GM23338 (cell line): ENCODE measurements at regions not wholly inside any gene's neighbourhood (a gene's known extent, or its start where the extent isn't known, plus 50 kb on each side); places are given as distances from the start of the nearest gene placed in this dataset.
A peak's percentile ranks its signal among the peaks of the same experiment; 100 is the strongest.

ENCODE experiments used
- ATAC-seq: fragments of 200-7000 bp; cut with Tn5 transposase; 3 replicates; pipeline ENCODE4 v1.9.1; 2020
- DNase-seq: peaks from one replicate; pipeline ENCODE4 v3.0.0-alpha.2; 2015; ENCODE audit warnings: low spot score
- H2AFZ ChIP-seq: fragments of 200-600 bp; sonication (generic); 2 replicates; pipeline ENCODE4 v1.8.0; 2016; ENCODE audit warnings: antibody characterized with exemption, mild to moderate bottlenecking, moderate library complexity
- H3F3A ChIP-seq: fragments of 200-600 bp; sonication (generic); replicated peaks from 2 replicates; pipeline ENCODE4 v1.8.0; 2017; ENCODE audit warnings: antibody characterized with exemption, mixed run types, low read depth
- H3K27ac ChIP-seq: fragments of 200-600 bp; sonication (generic); 2 replicates; pipeline ENCODE4 v1.6.1; 2016; ENCODE audit warnings: low read depth
- H3K27me3 ChIP-seq: fragments of 200-600 bp; sonication (generic); 2 replicates; pipeline ENCODE4 v1.8.0; 2016; ENCODE audit warnings: mild to moderate bottlenecking, mixed run types, moderate library complexity; ENCODE audit not compliant: insufficient read depth
- H3K36me3 ChIP-seq: fragments of 200-600 bp; sonication (generic); 2 replicates; pipeline ENCODE4 v1.8.0; 2016; ENCODE audit warnings: mild to moderate bottlenecking; ENCODE audit not compliant: insufficient read depth
- H3K4me1 ChIP-seq: fragments of 200-600 bp; sonication (generic); 2 replicates; pipeline ENCODE4 v1.8.0; 2016; ENCODE audit warnings: mild to moderate bottlenecking, moderate library complexity; ENCODE audit not compliant: insufficient read depth
- H3K4me2 ChIP-seq: fragments of 200-600 bp; sonication (generic); 2 replicates; pipeline ENCODE4 v1.7.1; 2017; ENCODE audit warnings: mixed run types
- H3K4me3 ChIP-seq: fragments of 200-600 bp; sonication (generic); 2 replicates; pipeline ENCODE4 v1.6.1; 2016; ENCODE audit warnings: mixed run types
- H3K79me2 ChIP-seq: fragments of 200-600 bp; sonication (generic); replicated peaks from 2 replicates; pipeline ENCODE4 v1.8.0; 2017; ENCODE audit warnings: mild to moderate bottlenecking; ENCODE audit not compliant: insufficient read depth
- H3K9me2 ChIP-seq: fragments of 200-600 bp; sonication (generic); 2 replicates; pipeline ENCODE4 v1.8.0; 2017; ENCODE audit not compliant: insufficient read depth
- H4K20me1 ChIP-seq: fragments of 200-600 bp; sonication (generic); replicated peaks from 2 replicates; pipeline ENCODE4 v1.8.0; 2017; ENCODE audit warnings: mild to moderate bottlenecking; ENCODE audit not compliant: insufficient read depth
- H3K27ac Mint-ChIP-seq: 2 replicates; pipeline ENCODE4 v1.8.0; 2020; ENCODE audit warnings: inconsistent platforms, mild to moderate bottlenecking, moderate library complexity, mixed read lengths
- H3K27me3 Mint-ChIP-seq: 3 replicates; pipeline ENCODE4 v1.8.0; 2022; ENCODE audit warnings: low read depth, mild to moderate bottlenecking, moderate library complexity, mixed read lengths, inconsistent platforms; ENCODE audit not compliant: insufficient read depth, poor library complexity
- H3K36me3 Mint-ChIP-seq: 3 replicates; pipeline ENCODE4 v1.8.0; 2021; ENCODE audit warnings: low read depth, mild to moderate bottlenecking, inconsistent platforms, moderate library complexity, mixed read lengths
- H3K4me1 Mint-ChIP-seq: 3 replicates; pipeline ENCODE4 v1.8.0; 2020; ENCODE audit warnings: mild to moderate bottlenecking, inconsistent platforms, mixed read lengths
- H3K4me3 Mint-ChIP-seq: 3 replicates; pipeline ENCODE4 v1.8.0; 2021; ENCODE audit warnings: moderate library complexity, mild to moderate bottlenecking, inconsistent platforms, mixed read lengths
- H3K9me3 Mint-ChIP-seq: 3 replicates; pipeline ENCODE4 v1.8.0; 2020; ENCODE audit warnings: moderate library complexity, mild to moderate bottlenecking, inconsistent platforms, mixed read lengths
- EZH2 ChIP-seq: fragments of 200-600 bp; sonication (generic); IDR thresholded peaks from one replicate; pipeline ENCODE4 v1.8.0; 2017; ENCODE audit warnings: antibody characterized with exemption, mild to moderate bottlenecking, low read depth; ENCODE audit not compliant: unreplicated experiment
- EZH2phosphoT487 ChIP-seq: fragments of 200-600 bp; sonication (generic); IDR thresholded peaks from one replicate; pipeline ENCODE4 v1.8.1; 2018; ENCODE audit warnings: antibody characterized with exemption; ENCODE audit not compliant: unreplicated experiment
- JUNB ChIP-seq: IDR thresholded peaks from one replicate; pipeline ENCODE4 v1.6.1; 2016; ENCODE audit warnings: antibody characterized with exemption; ENCODE audit not compliant: unreplicated experiment
- NANOG ChIP-seq: IDR thresholded peaks from 2 replicates; pipeline ENCODE4 v1.6.1; 2016; ENCODE audit warnings: antibody characterized with exemption, borderline replicate concordance
- POLR2AphosphoS5 ChIP-seq: IDR thresholded peaks from 2 replicates; pipeline ENCODE4 v1.6.1; 2016; ENCODE audit warnings: antibody characterized with exemption, low read depth
- ZNF331 ChIP-seq: fragments of 250-450 bp; sonication (Bioruptor Pico); IDR thresholded peaks from 2 replicates; pipeline ENCODE4 v1.5.0; 2020; ENCODE audit warnings: low read depth, mild to moderate bottlenecking, moderate library complexity
- TF ChIP-seq, protein P1 (sequence below): fragments of 250-450 bp; sonication (Bioruptor Pico); IDR thresholded peaks from 2 replicates; pipeline ENCODE4 v1.5.0; 2020; ENCODE audit warnings: mild to moderate bottlenecking, moderate library complexity
- TF ChIP-seq, protein P2 (sequence below): IDR thresholded peaks from one replicate; pipeline ENCODE4 v1.6.1; 2018; ENCODE audit warnings: antibody characterized with exemption; ENCODE audit not compliant: unreplicated experiment
- TF ChIP-seq, protein P3 (sequence below): IDR thresholded peaks from 2 replicates; pipeline ENCODE4 v1.6.1; 2016; ENCODE audit warnings: antibody characterized with exemption

DNA sequence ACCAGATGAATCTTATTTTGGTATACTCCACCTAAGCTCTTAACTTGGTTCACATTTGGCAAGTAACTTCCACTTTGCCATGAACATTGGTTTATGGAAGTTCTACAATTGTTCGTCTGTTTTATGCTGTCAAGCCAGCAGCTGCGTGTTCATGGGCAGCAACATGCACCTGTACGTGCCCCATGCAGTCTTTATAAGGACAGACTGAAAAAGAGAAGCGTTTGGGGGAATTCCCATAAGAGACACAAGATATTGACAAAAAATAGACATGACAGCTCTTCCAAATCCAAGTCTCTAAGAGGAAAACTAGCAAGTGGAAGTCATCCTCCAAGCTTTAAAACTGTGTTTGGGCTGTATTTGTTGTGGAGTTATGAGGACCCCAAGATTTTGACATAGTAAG is 151.6 kb downstream of the SLC16A9 start (continued):
- TF ChIP-seq, protein P1, sequence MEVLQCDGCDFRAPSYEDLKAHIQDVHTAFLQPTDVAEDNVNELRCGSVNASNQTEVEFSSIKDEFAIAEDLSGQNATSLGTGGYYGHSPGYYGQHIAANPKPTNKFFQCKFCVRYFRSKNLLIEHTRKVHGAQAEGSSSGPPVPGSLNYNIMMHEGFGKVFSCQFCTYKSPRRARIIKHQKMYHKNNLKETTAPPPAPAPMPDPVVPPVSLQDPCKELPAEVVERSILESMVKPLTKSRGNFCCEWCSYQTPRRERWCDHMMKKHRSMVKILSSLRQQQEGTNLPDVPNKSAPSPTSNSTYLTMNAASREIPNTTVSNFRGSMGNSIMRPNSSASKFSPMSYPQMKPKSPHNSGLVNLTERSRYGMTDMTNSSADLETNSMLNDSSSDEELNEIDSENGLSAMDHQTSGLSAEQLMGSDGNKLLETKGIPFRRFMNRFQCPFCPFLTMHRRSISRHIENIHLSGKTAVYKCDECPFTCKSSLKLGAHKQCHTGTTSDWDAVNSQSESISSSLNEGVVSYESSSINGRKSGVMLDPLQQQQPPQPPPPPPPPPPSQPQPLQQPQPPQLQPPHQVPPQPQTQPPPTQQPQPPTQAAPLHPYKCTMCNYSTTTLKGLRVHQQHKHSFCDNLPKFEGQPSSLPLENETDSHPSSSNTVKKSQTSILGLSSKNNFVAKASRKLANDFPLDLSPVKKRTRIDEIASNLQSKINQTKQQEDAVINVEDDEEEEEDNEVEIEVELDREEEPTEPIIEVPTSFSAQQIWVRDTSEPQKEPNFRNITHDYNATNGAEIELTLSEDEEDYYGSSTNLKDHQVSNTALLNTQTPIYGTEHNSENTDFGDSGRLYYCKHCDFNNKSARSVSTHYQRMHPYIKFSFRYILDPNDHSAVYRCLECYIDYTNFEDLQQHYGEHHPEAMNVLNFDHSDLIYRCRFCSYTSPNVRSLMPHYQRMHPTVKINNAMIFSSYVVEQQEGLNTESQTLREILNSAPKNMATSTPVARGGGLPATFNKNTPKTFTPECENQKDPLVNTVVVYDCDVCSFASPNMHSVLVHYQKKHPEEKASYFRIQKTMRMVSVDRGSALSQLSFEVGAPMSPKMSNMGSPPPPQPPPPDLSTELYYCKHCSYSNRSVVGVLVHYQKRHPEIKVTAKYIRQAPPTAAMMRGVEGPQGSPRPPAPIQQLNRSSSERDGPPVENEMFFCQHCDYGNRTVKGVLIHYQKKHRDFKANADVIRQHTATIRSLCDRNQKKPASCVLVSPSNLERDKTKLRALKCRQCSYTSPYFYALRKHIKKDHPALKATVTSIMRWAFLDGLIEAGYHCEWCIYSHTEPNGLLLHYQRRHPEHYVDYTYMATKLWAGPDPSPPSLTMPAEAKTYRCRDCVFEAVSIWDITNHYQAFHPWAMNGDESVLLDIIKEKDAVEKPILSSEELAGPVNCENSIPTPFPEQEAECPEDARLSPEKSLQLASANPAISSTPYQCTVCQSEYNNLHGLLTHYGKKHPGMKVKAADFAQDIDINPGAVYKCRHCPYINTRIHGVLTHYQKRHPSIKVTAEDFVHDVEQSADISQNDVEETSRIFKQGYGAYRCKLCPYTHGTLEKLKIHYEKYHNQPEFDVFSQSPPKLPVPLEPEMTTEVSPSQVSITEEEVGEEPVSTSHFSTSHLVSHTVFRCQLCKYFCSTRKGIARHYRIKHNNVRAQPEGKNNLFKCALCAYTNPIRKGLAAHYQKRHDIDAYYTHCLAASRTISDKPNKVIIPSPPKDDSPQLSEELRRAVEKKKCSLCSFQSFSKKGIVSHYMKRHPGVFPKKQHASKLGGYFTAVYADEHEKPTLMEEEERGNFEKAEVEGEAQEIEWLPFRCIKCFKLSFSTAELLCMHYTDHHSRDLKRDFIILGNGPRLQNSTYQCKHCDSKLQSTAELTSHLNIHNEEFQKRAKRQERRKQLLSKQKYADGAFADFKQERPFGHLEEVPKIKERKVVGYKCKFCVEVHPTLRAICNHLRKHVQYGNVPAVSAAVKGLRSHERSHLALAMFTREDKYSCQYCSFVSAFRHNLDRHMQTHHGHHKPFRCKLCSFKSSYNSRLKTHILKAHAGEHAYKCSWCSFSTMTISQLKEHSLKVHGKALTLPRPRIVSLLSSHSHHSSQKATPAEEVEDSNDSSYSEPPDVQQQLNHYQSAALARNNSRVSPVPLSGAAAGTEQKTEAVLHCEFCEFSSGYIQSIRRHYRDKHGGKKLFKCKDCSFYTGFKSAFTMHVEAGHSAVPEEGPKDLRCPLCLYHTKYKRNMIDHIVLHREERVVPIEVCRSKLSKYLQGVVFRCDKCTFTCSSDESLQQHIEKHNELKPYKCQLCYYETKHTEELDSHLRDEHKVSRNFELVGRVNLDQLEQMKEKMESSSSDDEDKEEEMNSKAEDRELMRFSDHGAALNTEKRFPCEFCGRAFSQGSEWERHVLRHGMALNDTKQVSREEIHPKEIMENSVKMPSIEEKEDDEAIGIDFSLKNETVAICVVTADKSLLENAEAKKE, result no peak

DNA sequence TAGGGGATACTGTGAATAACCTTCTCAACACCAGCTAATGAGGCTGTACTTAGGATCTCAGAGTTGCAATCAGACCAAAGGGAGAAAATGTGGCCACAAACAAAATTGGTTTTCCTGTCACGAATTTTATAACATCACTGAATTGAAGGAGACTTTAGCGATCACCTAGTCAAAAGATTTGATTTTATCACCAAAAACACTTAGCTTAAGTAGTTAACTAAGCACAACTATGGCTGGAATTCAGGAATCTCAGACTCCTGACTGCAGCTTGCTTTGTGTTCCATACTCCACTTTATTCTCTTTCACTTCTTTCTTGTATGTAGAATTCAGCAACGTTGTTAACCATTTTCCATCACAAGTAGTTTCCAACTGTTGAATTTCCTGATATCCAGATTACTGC is 152.0 kb downstream of the SLC16A9 start:
- Mint-ChIP-seq H3K9me3 (no peaks in the 10 kb centered on the region), H3K4me3 (no peak overlapping the region), H3K27ac (peak overlapping the region; percentile 77), H3K36me3 (no peaks in the 10 kb centered on the region), H3K27me3 (peaks cover 2% of the 10 kb centered on the region), H3K4me1 (peaks cover 28% of the 10 kb centered on the region)
- ATAC-seq, result no peak; the same call in 2 of the 3 replicates
- no peaks in the 10 kb centered on the region for H3K36me3 ChIP-seq
- H2AFZ ChIP-seq, result peak overlapping the region; percentile 0
- H3K9me2 ChIP-seq, result peaks cover 10% of the 10 kb centered on the region; the same call in 1 of the 2 replicates
- no peak overlapping the region for H3K27ac ChIP-seq
- H3F3A ChIP-seq, result no peaks in the 10 kb centered on the region
- peaks cover 21% of the 10 kb centered on the region for H3K4me1 ChIP-seq
- DNase-seq, result peak; percentile 43
- peak overlapping the region; percentile 36 for H3K4me2 ChIP-seq
- H4K20me1 ChIP-seq, result no peaks in the 10 kb centered on the region
- no peak overlapping the region for H3K4me3 ChIP-seq
- no peaks in the 10 kb centered on the region for H3K27me3 ChIP-seq
- H3K79me2 ChIP-seq, result no peaks in the 10 kb centered on the region
- TF ChIP-seq, protein P2, sequence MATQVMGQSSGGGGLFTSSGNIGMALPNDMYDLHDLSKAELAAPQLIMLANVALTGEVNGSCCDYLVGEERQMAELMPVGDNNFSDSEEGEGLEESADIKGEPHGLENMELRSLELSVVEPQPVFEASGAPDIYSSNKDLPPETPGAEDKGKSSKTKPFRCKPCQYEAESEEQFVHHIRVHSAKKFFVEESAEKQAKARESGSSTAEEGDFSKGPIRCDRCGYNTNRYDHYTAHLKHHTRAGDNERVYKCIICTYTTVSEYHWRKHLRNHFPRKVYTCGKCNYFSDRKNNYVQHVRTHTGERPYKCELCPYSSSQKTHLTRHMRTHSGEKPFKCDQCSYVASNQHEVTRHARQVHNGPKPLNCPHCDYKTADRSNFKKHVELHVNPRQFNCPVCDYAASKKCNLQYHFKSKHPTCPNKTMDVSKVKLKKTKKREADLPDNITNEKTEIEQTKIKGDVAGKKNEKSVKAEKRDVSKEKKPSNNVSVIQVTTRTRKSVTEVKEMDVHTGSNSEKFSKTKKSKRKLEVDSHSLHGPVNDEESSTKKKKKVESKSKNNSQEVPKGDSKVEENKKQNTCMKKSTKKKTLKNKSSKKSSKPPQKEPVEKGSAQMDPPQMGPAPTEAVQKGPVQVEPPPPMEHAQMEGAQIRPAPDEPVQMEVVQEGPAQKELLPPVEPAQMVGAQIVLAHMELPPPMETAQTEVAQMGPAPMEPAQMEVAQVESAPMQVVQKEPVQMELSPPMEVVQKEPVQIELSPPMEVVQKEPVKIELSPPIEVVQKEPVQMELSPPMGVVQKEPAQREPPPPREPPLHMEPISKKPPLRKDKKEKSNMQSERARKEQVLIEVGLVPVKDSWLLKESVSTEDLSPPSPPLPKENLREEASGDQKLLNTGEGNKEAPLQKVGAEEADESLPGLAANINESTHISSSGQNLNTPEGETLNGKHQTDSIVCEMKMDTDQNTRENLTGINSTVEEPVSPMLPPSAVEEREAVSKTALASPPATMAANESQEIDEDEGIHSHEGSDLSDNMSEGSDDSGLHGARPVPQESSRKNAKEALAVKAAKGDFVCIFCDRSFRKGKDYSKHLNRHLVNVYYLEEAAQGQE, result no peak
- TF ChIP-seq, protein P3, sequence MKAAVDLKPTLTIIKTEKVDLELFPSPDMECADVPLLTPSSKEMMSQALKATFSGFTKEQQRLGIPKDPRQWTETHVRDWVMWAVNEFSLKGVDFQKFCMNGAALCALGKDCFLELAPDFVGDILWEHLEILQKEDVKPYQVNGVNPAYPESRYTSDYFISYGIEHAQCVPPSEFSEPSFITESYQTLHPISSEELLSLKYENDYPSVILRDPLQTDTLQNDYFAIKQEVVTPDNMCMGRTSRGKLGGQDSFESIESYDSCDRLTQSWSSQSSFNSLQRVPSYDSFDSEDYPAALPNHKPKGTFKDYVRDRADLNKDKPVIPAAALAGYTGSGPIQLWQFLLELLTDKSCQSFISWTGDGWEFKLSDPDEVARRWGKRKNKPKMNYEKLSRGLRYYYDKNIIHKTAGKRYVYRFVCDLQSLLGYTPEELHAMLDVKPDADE, result no peak
- no peak for TF ChIP-seq ZNF331 (CRISPR knock-in tag)
- TF ChIP-seq JUNB, result no peak
- no peak for TF ChIP-seq EZH2
- no peak for TF ChIP-seq NANOG
- TF ChIP-seq EZH2phosphoT487, result no peak
- TF ChIP-seq POLR2AphosphoS5, result no peak
